Endothelial cell of umbilical vein (primary cell): ENCODE measurements at regions not wholly inside any gene's neighbourhood (a gene's known extent, or its start where the extent isn't known, plus 50 kb on each side); places are given as distances from the start of the nearest gene placed in this dataset.

Experiments
- BruUV-seq: library from RNA; stranded (reverse); fragments of 400-500 nt; replicated peaks from 2 replicates; lab custom pipeline; 2021; lab: Mats Ljungman, UMichigan
- CTCF ChIA-PET: fragments of 300-600, 350-600 bp; sonication (Branson Sonifier 250); formaldehyde crosslinking; loops from one replicate; lab custom pipeline; 2021; ENCODE audit warnings: antibody characterized with exemption, inconsistent platforms; lab: Charles Lee
- POLR2A ChIA-PET: fragments of 300-600, 350-600 bp; sonication (Branson Sonifier 250); formaldehyde crosslinking; loops from one replicate; lab custom pipeline; 2021; ENCODE audit warnings: antibody characterized with exemption, inconsistent platforms; lab: Charles Lee
- DNase-seq: peaks from one replicate; pipeline ENCODE4 v3.0.0-alpha.2; 2011; ENCODE audit warnings: low read depth, low spot score
- FAIRE-seq: peaks from 2 replicates; lab custom pipeline; 2011; peaks lifted over from hg19 to GRCh38; lab: Jason Lieb, UNC
- H2AFZ ChIP-seq: 2 replicates; pipeline ENCODE4 v1.6.0; 2012; ENCODE audit warnings: low read depth, low read length, control low read depth, inconsistent platforms
- H3K27ac ChIP-seq: 2 replicates; pipeline ENCODE4 v1.5.1; 2011; ENCODE audit warnings: low read depth, mild to moderate bottlenecking, control low read depth, low read length, moderate library complexity; ENCODE audit not compliant: insufficient read depth
- H3K27me3 ChIP-seq, 2 experiments: 2 replicates each; pipeline versions ENCODE4 v1.6.0 to v1.6.1; 2011; ENCODE audit warnings: low read length in 2 of 2, mixed read lengths in 1 of 2; ENCODE audit not compliant: control insufficient read depth in 2 of 2, insufficient read depth in 2 of 2
- H3K36me3 ChIP-seq, 2 experiments: 2 replicates in 1 of 2; 3 replicates in 1 of 2; pipeline ENCODE4 v1.5.1; 2011; ENCODE audit warnings: low read length in 2 of 2, mild to moderate bottlenecking in 1 of 2, moderate library complexity in 1 of 2; ENCODE audit not compliant: control insufficient read depth in 2 of 2, insufficient read depth in 2 of 2; ENCODE audit errors: extremely low read depth in 1 of 2
- H3K4me1 ChIP-seq: 3 replicates; pipeline ENCODE4 v1.5.1; 2011; ENCODE audit warnings: mild to moderate bottlenecking, low read length; ENCODE audit not compliant: control insufficient read depth, insufficient read depth; ENCODE audit errors: extremely low read depth
- H3K4me2 ChIP-seq: 2 replicates; pipeline ENCODE4 v1.6.1; 2011; ENCODE audit warnings: low read length, control low read depth, mixed read lengths; ENCODE audit not compliant: insufficient read depth
- H3K4me3 ChIP-seq, 3 experiments: fragments of 200-600 bp in 1 of 3; sonication (generic), shearing (Covaris generic) in 1 of 3; replicated peaks in 1 of 3; 2 replicates each; pipeline ENCODE4 v1.5.1; 2011 to 2016; ENCODE audit warnings: control low read depth in 3 of 3, low read length in 3 of 3, mild to moderate bottlenecking in 2 of 3, inconsistent platforms in 1 of 3, low read depth in 1 of 3, moderate library complexity in 1 of 3; ENCODE audit not compliant: insufficient read depth in 1 of 3
- H3K79me2 ChIP-seq: 2 replicates; pipeline ENCODE4 v1.6.0; 2012; ENCODE audit warnings: low read length, inconsistent platforms; ENCODE audit not compliant: control insufficient read depth, insufficient read depth
- H3K9ac ChIP-seq: replicated peaks from 2 replicates; pipeline ENCODE3; 2011; ENCODE audit warnings: low read length, control low read depth; ENCODE audit not compliant: insufficient read depth; ENCODE audit errors: extremely low read depth
- H3K9me1 ChIP-seq: replicated peaks from 3 replicates; pipeline ENCODE4 v1.6.0; 2011; ENCODE audit warnings: mild to moderate bottlenecking, low read length; ENCODE audit not compliant: control insufficient read depth, insufficient read depth; ENCODE audit errors: extremely low read depth
- H3K9me3 ChIP-seq: replicated peaks from 2 replicates; pipeline ENCODE4 v1.5.1; 2012; ENCODE audit warnings: low read length, inconsistent platforms; ENCODE audit not compliant: control insufficient read depth, insufficient read depth
- H4K20me1 ChIP-seq: replicated peaks from 2 replicates; pipeline ENCODE3; 2011; ENCODE audit warnings: mild to moderate bottlenecking, low read length; ENCODE audit not compliant: control insufficient read depth, insufficient read depth; ENCODE audit errors: extremely low read depth
- EZH2 ChIP-seq: IDR thresholded peaks from 2 replicates; pipeline ENCODE4 v1.6.1; 2012; ENCODE audit warnings: borderline replicate concordance, low read depth, mild to moderate bottlenecking, moderate library complexity, low read length, inconsistent platforms; ENCODE audit not compliant: severe bottlenecking
- FOS ChIP-seq: IDR thresholded peaks from 2 replicates; pipeline ENCODE4 v1.6.1; 2011; ENCODE audit warnings: mild to moderate bottlenecking, low read length, moderate library complexity, borderline replicate concordance; ENCODE audit not compliant: insufficient read depth
- GATA2 ChIP-seq: IDR thresholded peaks from 2 replicates; pipeline ENCODE4 v1.7.0; 2011; ENCODE audit warnings: low read depth, mild to moderate bottlenecking, moderate library complexity, mixed read lengths, low read length; ENCODE audit not compliant: insufficient read length, insufficient read depth
- JUN ChIP-seq: IDR thresholded peaks from 2 replicates; pipeline ENCODE4 v1.6.1; 2011; ENCODE audit warnings: borderline replicate concordance, low read depth; ENCODE audit not compliant: insufficient read length, insufficient read depth
- POLR2A ChIP-seq: IDR thresholded peaks from 2 replicates; pipeline ENCODE4 v1.6.1; 2012; ENCODE audit warnings: low read depth, mild to moderate bottlenecking, control low read depth, low read length
- POLR2AphosphoS5 ChIP-seq: IDR thresholded peaks from 2 replicates; pipeline ENCODE4 v1.6.1; 2012; ENCODE audit warnings: low read depth, mild to moderate bottlenecking, control low read depth, low read length, moderate library complexity; ENCODE audit not compliant: insufficient read depth
- dilution Hi-C: fragments of 300-500 bp; cut with MboI; formaldehyde crosslinking; loops from one replicate; pipeline ENCODE4 v1.15.0; 2019; ENCODE audit warnings: low sequenced_read_pairs; ENCODE audit not compliant: extremely low pct_ligation_motif_present
- intact Hi-C: fragments of 100-400 bp; cut with micrococcal nuclease; formaldehyde crosslinking; loops from one replicate; pipeline ENCODE4 v1.10.0; 2022
- TF ChIP-seq, protein P1 (sequence below): IDR thresholded peaks from 2 replicates; pipeline ENCODE4 v1.6.1; 2011; ENCODE audit not compliant: insufficient read depth, insufficient read length
- TF ChIP-seq, protein P2 (sequence below), 2 donors: IDR thresholded peaks; 1 replicate in 1 of 2; 2 replicates in 1 of 2; pipeline ENCODE4 v1.5.1; 2011; ENCODE audit warnings: low read length in 2 of 2, mild to moderate bottlenecking in 2 of 2, moderate library complexity in 2 of 2, control low read depth in 1 of 2, inconsistent platforms in 1 of 2, low read depth in 1 of 2; ENCODE audit not compliant: insufficient read depth in 1 of 2; ENCODE audit errors: extremely low read depth in 1 of 2

DNA sequence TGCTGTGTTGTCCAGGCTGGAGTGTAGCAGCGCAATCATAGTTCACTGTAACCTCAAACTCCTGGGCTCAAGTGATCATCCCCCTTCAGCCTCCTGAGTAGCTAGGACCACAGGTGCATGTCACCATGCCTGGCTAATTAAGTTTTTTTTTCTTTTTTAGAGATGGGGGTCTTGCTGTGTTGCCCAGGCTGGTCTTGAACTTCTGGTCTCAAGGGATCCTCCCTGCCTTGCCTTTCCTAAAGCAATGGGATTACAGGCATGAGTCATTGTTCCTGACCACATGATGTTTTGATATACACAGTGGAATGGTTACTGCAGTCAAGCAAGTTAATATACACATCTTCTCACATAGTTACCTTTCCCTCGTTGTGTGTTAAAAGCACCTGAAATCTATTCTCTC lies 140.3 kb downstream of the GPR85 start:
- dilution Hi-C loops, result no loop called here
- no peak overlapping the region for H3K4me2 ChIP-seq

DNA sequence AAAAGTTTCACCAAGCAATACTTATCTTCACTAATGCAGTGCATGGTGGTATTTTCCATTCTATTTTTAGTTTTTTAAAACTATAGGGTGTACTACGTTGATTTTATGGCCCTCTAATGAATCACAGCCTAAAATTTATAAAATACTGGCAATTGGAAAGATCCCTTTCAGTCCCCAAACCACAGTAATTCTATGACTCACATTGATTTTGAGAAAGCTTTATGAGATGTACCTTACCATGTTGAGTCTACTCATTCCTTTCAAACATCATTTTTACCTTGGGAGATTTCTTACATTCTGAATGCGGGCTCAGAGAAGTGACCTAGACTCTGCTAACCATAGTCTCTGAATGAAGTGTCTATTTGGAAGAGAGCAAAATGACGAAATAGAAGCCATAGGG lies 141.6 kb downstream of the GPR85 start:
- Histone ChIP-seq H4K20me1 (no peaks in the 10 kb centered on the region), H3K27ac (no peak overlapping the region), H3K4me3 (no peak overlapping the region), H3K4me1 (peaks cover 4% of the 10 kb centered on the region), H3K27me3 (peaks cover 3 to 6% of the 10 kb centered on the region in 2 experiments), H3K9ac (no peak overlapping the region), H3K4me2 (no peak overlapping the region), H3K36me3 (no peaks in the 10 kb centered on the region), H3K9me3 (no peaks in the 10 kb centered on the region), H3K9me1 (no peaks in the 10 kb centered on the region), H2AFZ (no peak overlapping the region), H3K79me2 (no peaks in the 10 kb centered on the region)
- no peak for DNase-seq
- CTCF ChIA-PET, result no interaction called here
- no peak for FAIRE-seq
- POLR2A ChIA-PET, result no interaction called here
- dilution Hi-C loops, result no loop called here
- intact Hi-C loops, result no loop called here
- TF ChIP-seq JUN (no peak), EZH2 (no peak)
- TF ChIP-seq, protein P1, sequence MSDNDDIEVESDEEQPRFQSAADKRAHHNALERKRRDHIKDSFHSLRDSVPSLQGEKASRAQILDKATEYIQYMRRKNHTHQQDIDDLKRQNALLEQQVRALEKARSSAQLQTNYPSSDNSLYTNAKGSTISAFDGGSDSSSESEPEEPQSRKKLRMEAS, result no peak
- BruUV-seq, result no TSS peak

More for the DNA sequence above, 140.3 kb downstream of the GPR85 start:
- Histone ChIP-seq H3K9ac (no peak overlapping the region), H3K27ac (no peak overlapping the region), H3K4me3 (no peak overlapping the region), H3K27me3 (peaks cover 3 to 6% of the 10 kb centered on the region in 2 experiments), H3K79me2 (no peaks in the 10 kb centered on the region), H4K20me1 (no peaks in the 10 kb centered on the region), H3K9me3 (no peaks in the 10 kb centered on the region), H3K36me3 (no peaks in the 10 kb centered on the region), H3K4me1 (no peaks in the 10 kb centered on the region), H3K9me1 (no peaks in the 10 kb centered on the region), H2AFZ (no peak overlapping the region)
- TF ChIP-seq, protein P2, sequence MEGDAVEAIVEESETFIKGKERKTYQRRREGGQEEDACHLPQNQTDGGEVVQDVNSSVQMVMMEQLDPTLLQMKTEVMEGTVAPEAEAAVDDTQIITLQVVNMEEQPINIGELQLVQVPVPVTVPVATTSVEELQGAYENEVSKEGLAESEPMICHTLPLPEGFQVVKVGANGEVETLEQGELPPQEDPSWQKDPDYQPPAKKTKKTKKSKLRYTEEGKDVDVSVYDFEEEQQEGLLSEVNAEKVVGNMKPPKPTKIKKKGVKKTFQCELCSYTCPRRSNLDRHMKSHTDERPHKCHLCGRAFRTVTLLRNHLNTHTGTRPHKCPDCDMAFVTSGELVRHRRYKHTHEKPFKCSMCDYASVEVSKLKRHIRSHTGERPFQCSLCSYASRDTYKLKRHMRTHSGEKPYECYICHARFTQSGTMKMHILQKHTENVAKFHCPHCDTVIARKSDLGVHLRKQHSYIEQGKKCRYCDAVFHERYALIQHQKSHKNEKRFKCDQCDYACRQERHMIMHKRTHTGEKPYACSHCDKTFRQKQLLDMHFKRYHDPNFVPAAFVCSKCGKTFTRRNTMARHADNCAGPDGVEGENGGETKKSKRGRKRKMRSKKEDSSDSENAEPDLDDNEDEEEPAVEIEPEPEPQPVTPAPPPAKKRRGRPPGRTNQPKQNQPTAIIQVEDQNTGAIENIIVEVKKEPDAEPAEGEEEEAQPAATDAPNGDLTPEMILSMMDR (IDR thresholded peaks at IDR 0.05; ENCODE audit: extremely low read depth in 1 of 2, insufficient read depth in 1 of 2, low read depth in 1 of 2, low read length in 2 of 2), result no peak
- TF ChIP-seq EZH2 (no peak), POLR2AphosphoS5 (no peak), FOS (no peak), POLR2A (no peak), GATA2 (no peak)
- intact Hi-C loops, result no loop called here
- DNase-seq (no peak), FAIRE-seq (no peak)
- POLR2A ChIA-PET, result no interaction called here
- no TSS peak for BruUV-seq
- CTCF ChIA-PET, result no interaction called here
